ENCODE measurements at regions not wholly inside any gene's neighbourhood (a gene's known extent, or its start where the extent isn't known, plus 50 kb on each side); places are given as distances from the start of the nearest gene placed in this dataset.

DNA sequence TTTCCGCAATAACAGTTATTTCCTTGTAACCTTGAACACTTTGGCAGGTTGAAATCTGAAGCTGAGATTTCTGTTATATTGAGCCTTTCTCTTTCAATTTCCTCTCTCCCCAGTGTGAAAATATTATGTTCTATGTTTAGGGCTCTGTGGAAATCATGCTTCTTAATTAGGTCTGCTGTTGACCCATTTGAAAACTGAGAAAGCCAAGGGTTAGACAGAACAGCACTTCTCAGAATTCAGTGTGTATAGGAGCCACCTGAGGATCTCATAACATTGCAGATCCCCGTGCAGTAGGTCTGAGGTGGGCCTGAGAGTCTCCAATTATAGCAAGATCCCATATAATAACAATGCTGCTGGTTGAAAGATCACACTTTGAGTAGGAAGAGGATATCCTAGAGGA, 230.2 kb upstream of the NT5C1B start:
- H3K9ac ChIP-seq, result no peak overlapping the region
- H3K9me2 ChIP-seq (ENCODE audit: insufficient read depth), result no peaks in the 10 kb centered on the region
- H3K36me3 ChIP-seq (ENCODE audit: low read depth), result no peaks in the 10 kb centered on the region
- H4K20me1 ChIP-seq (ENCODE audit: insufficient read depth), result no peaks in the 10 kb centered on the region
- no peaks in the 10 kb centered on the region for H3F3A ChIP-seq (ENCODE audit: insufficient read depth)
- no peak for TF ChIP-seq EZH2phosphoT487 (IDR thresholded peaks at IDR 0.05; ENCODE audit: insufficient read depth, low read depth)
- no peaks in the 10 kb centered on the region for H3K4me1 ChIP-seq (ENCODE audit: insufficient read depth)
- 98 to 100% methylated on average over 2 of the region's 2 CpGs for WGBS, 2 experiments (ENCODE audit: low coverage in 1 of 2, low lambda C conversion rate in 2 of 2, missing lambda C conversion rate in 2 of 2)
- no peaks in the 10 kb centered on the region for H3K9me3 ChIP-seq (ENCODE audit: low read depth)
- H3K79me2 ChIP-seq (ENCODE audit: insufficient read depth), result no peaks in the 10 kb centered on the region
- H2AFZ ChIP-seq, result no peak overlapping the region
- no peak for DNase-seq
- H3K27ac ChIP-seq, result no peak overlapping the region
- in situ Hi-C loops (cut with MboI), result no loop called here
- no peaks in the 10 kb centered on the region for H3K27me3 ChIP-seq (replicated peaks; ENCODE audit: insufficient read depth)
- no peak overlapping the region for H3K4me2 ChIP-seq (ENCODE audit: unreplicated experiment)
- H3K4me3 ChIP-seq, result no peak overlapping the region

GRCh38 chr2:18814387-18814786, 225.0 kb upstream of the NT5C1B start:
- no peak overlapping the region for H3K27ac ChIP-seq
- H3F3A ChIP-seq (ENCODE audit: insufficient read depth), result no peaks in the 10 kb centered on the region
- H3K79me2 ChIP-seq (ENCODE audit: insufficient read depth), result no peaks in the 10 kb centered on the region

DNA sequence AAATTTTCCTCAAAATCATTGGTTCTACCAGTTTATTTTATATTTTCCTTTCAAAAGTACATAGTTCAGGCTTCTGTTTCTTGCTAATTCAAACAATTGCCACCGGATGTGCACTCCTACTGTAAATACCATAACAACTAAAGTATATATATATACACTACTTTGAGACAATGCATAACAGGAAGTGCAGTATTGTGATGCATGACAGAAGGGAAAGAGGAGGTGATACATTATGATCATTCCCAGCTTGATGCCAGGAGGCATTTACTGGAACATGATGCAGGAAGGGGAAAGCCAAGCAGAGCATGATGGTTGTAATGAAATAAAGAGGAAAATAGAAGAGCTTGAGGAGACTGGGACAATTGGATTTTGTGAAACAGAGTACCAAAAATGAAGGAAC, 215.2 kb upstream of the NT5C1B start:
- Histone ChIP-seq H4K20me1 (ENCODE audit: insufficient read depth) (no peaks in the 10 kb centered on the region), H3K9me3 (ENCODE audit: low read depth) (no peaks in the 10 kb centered on the region), H3K27me3 (replicated peaks; ENCODE audit: insufficient read depth) (no peaks in the 10 kb centered on the region), H3K27ac (no peak overlapping the region), H3K4me3 (no peak overlapping the region), H2AFZ (no peak overlapping the region), H3K4me1 (ENCODE audit: insufficient read depth) (0 out of 2 replicates have a peak, but pooled peaks cover 3% of the 10 kb centered on the region), H3K9ac (no peak overlapping the region), H3F3A (ENCODE audit: insufficient read depth) (no peaks in the 10 kb centered on the region), H3K79me2 (ENCODE audit: insufficient read depth) (no peaks in the 10 kb centered on the region), H3K36me3 (ENCODE audit: low read depth) (no peaks in the 10 kb centered on the region), H3K4me2 (ENCODE audit: unreplicated experiment) (no peak overlapping the region), H3K9me2 (ENCODE audit: insufficient read depth) (no peaks in the 10 kb centered on the region)
- WGBS, 2 experiments (ENCODE audit: low coverage in 1 of 2, low lambda C conversion rate in 2 of 2, missing lambda C conversion rate in 2 of 2), result 50 to 51% methylated on average over 1 of the region's 1 CpG
- no peak for DNase-seq
- TF ChIP-seq EZH2phosphoT487 (IDR thresholded peaks at IDR 0.05; ENCODE audit: insufficient read depth, low read depth) (no peak), EZH2 (IDR thresholded peaks at IDR 0.05; ENCODE audit: insufficient read depth, poor library complexity, severe bottlenecking) (no peak)
- in situ Hi-C loops (cut with MboI), result no loop called here

More at GRCh38 chr2:18814387-18814786, 225.0 kb upstream of the NT5C1B start:
- no peak overlapping the region for H2AFZ ChIP-seq
- H3K4me3 ChIP-seq, result no peak overlapping the region
- no peak overlapping the region for H3K9ac ChIP-seq
- H3K27me3 ChIP-seq (replicated peaks; ENCODE audit: insufficient read depth), result no peaks in the 10 kb centered on the region
- no peak for DNase-seq
- no peaks in the 10 kb centered on the region for H4K20me1 ChIP-seq (ENCODE audit: insufficient read depth)
- WGBS, 2 experiments (ENCODE audit: low coverage in 1 of 2, low lambda C conversion rate in 2 of 2, missing lambda C conversion rate in 2 of 2), result 91 to 96% methylated on average over 2 of the region's 2 CpGs
- H3K4me2 ChIP-seq (ENCODE audit: unreplicated experiment), result no peak overlapping the region
- no peak for TF ChIP-seq EZH2phosphoT487 (IDR thresholded peaks at IDR 0.05; ENCODE audit: insufficient read depth, low read depth)
- no peak for TF ChIP-seq EZH2 (IDR thresholded peaks at IDR 0.05; ENCODE audit: insufficient read depth, poor library complexity, severe bottlenecking)
- H3K9me3 ChIP-seq (ENCODE audit: low read depth), result no peaks in the 10 kb centered on the region
- no peaks in the 10 kb centered on the region; the same call in 1 of the 2 replicates for H3K9me2 ChIP-seq (ENCODE audit: insufficient read depth)
- no peaks in the 10 kb centered on the region for H3K4me1 ChIP-seq (ENCODE audit: insufficient read depth)
- no peaks in the 10 kb centered on the region for H3K36me3 ChIP-seq (ENCODE audit: low read depth)
- in situ Hi-C loops (cut with MboI), result no loop called here

DNA sequence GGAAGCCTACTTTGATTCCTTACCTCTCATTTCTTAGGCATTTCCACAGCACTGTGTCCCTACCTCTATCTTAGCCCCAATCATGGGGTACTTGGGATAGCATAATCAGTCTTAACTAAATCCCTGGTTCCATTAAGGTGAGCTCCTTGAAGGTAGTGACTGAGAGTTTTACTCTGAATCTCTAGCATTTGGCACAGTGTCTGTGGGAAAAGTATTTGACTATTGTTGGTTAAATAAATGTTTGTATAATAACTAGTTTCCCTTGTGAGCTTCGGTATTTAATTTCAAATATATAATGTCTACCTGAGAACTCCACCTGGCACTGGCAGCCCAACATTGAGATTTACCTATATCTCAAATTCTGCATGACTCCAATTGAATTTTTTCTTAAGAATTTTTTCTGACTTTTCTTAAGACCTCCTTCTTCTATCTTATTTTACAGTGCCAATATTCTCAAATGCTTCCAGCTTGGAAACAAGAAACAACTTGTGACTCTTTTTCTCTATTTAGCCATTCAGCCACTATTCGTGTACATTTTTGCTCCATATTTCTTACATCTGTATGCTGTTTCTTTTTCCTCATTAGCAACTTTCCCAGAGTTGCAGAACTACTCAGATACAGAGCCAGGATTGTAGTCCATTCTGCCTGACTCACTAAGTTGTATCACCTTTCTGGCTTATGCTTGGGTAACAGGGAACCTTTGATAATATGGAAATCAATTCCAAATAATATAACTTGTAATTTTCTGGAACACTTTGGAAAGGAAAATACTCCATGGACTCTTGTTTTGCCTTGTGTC, 214.0 kb upstream of the NT5C1B start:
- Histone ChIP-seq H3K79me2 (ENCODE audit: insufficient read depth) (no peaks in the 10 kb centered on the region), H3K4me2 (ENCODE audit: unreplicated experiment) (no peak overlapping the region), H3K4me1 (ENCODE audit: insufficient read depth) (0 out of 2 replicates have a peak, but pooled peaks cover 7% of the 10 kb centered on the region), H3K4me3 (no peak overlapping the region), H2AFZ (no peak overlapping the region), H3K9me2 (ENCODE audit: insufficient read depth) (no peaks in the 10 kb centered on the region), H4K20me1 (ENCODE audit: insufficient read depth) (no peaks in the 10 kb centered on the region), H3K9me3 (ENCODE audit: low read depth) (no peaks in the 10 kb centered on the region), H3F3A (ENCODE audit: insufficient read depth) (no peaks in the 10 kb centered on the region), H3K9ac (no peak overlapping the region), H3K36me3 (ENCODE audit: low read depth) (no peaks in the 10 kb centered on the region), H3K27ac (no peak overlapping the region), H3K27me3 (replicated peaks; ENCODE audit: insufficient read depth) (no peaks in the 10 kb centered on the region)
- in situ Hi-C loops (cut with MboI), result no loop called here
- 50 to 56% methylated on average over 2 of the region's 2 CpGs for WGBS, 2 experiments (ENCODE audit: low coverage in 1 of 2, low lambda C conversion rate in 2 of 2, missing lambda C conversion rate in 2 of 2)
- no peak for DNase-seq
- TF ChIP-seq EZH2phosphoT487 (IDR thresholded peaks at IDR 0.05; ENCODE audit: insufficient read depth, low read depth), result no peak
- TF ChIP-seq EZH2 (IDR thresholded peaks at IDR 0.05; ENCODE audit: insufficient read depth, poor library complexity, severe bottlenecking), result no peak
